Esophagus muscularis mucosa (tissue), 4 donors: ENCODE measurements at regions not wholly inside any gene's neighbourhood (a gene's known extent, or its start where the extent isn't known, plus 50 kb on each side); places are given as distances from the start of the nearest gene placed in this dataset.

Experiments
- DNase-seq: peaks from one replicate; pipeline ENCODE4 v3.0.0-alpha.2; 2017; ENCODE audit errors: extremely low spot score
- H3K27ac ChIP-seq, 4 donors: fragments of 200-600 bp; sonication (generic); replicated peaks in 1 of 4; 1 replicate in 3 of 4; 2 replicates in 1 of 4; pipeline ENCODE4 v1.5.1; 2016 to 2019; ENCODE audit warnings: mild to moderate bottlenecking in 1 of 4
- H3K27me3 ChIP-seq, 4 donors: fragments of 200-600 bp; sonication (generic); one replicate each; pipeline versions ENCODE4 v1.5.1 to v1.6.0; 2016 to 2019
- H3K36me3 ChIP-seq, 4 donors: fragments of 200-600 bp; sonication (generic); one replicate each; pipeline ENCODE4 v1.5.1; 2016 to 2019
- H3K4me1 ChIP-seq, 4 donors: fragments of 200-600 bp; sonication (generic); one replicate each; pipeline ENCODE4 v1.5.1; 2016 to 2019
- H3K4me3 ChIP-seq, 4 donors: fragments of 200-600 bp; sonication (generic); 1 replicate in 2 of 4; 2 replicates in 2 of 4; pipeline ENCODE4 v1.5.1; 2016 to 2019; ENCODE audit warnings: mild to moderate bottlenecking in 4 of 4, moderate library complexity in 1 of 4
- H3K9me3 ChIP-seq, 4 donors: fragments of 200-600 bp; sonication (generic); 1 replicate in 3 of 4; 2 replicates in 1 of 4; pipeline ENCODE4 v1.5.1; 2016 to 2019
- CTCF ChIP-seq, 3 experiments: fragments of 200-600 bp in 2 of 3; fragments of 450-650 bp in 1 of 3; sonication (generic) in 2 of 3; IDR thresholded peaks; one replicate each; pipeline ENCODE4 v1.5.1; 2017 to 2019; ENCODE audit warnings: antibody characterized with exemption in 3 of 3, mild to moderate bottlenecking in 2 of 3, moderate library complexity in 1 of 3
- EP300 ChIP-seq: sonication (generic); formaldehyde crosslinking; IDR thresholded peaks from one replicate; pipeline ENCODE4 v1.6.1; 2017; ENCODE audit warnings: antibody characterized with exemption
- POLR2A ChIP-seq: fragments of 450-650 bp; IDR thresholded peaks from one replicate; pipeline ENCODE4 v1.6.1; 2017; ENCODE audit warnings: antibody characterized with exemption, moderate library complexity, mild to moderate bottlenecking, low read depth
- POLR2AphosphoS5 ChIP-seq, 2 donors: sonication (generic); formaldehyde crosslinking; IDR thresholded peaks; one replicate each; pipeline ENCODE4 v1.6.1; 2017; ENCODE audit warnings: antibody characterized with exemption in 2 of 2
- WGBS: methylation state at CpG from one replicate; pipeline ENCODE4 v1.1.5; 2018; 5-methylcytosine and 5-hydroxymethylcytosine counted together
- intact Hi-C: fragments of 100-400 bp; cut with DNase I; formaldehyde crosslinking; loops from one replicate; pipeline ENCODE4 v1.15.1; 2023

- intact Hi-C loops: no loop called here
- H3K36me3 ChIP-seq: no peaks in the 10 kb centered on the region
- no peak overlapping the region for H3K27ac ChIP-seq
- no peaks in the 10 kb centered on the region for H3K4me1 ChIP-seq
- no peaks in the 10 kb centered on the region for H3K9me3 ChIP-seq
- H3K4me3 ChIP-seq: no peak overlapping the region
- DNase-seq: no peak
- TF ChIP-seq POLR2AphosphoS5 (IDR thresholded peaks at IDR 0.05): no peak
- TF ChIP-seq EP300: no peak
- TF ChIP-seq CTCF (IDR thresholded peaks at IDR 0.05): no peak
- TF ChIP-seq POLR2A: no peak
- H3K27me3 ChIP-seq: no peaks in the 10 kb centered on the region
These were observed 679.8 kb upstream of the SGO1 start for GRCh38 chr3:20865803-20866202.

- WGBS: 83% methylated on average over 4 of the region's 4 CpGs
- Histone ChIP-seq H3K36me3 (no peaks in the 10 kb centered on the region), H3K27ac (no peak overlapping the region), H3K27me3 (no peaks in the 10 kb centered on the region), H3K4me1 (no peaks in the 10 kb centered on the region), H3K4me3 (no peak overlapping the region), H3K9me3 (no peaks in the 10 kb centered on the region)
- intact Hi-C loops: no loop called here
- no peak for TF ChIP-seq EP300
- TF ChIP-seq POLR2A: no peak
- TF ChIP-seq POLR2AphosphoS5 (IDR thresholded peaks at IDR 0.05): no peak
- no peak for TF ChIP-seq CTCF (IDR thresholded peaks at IDR 0.05)
- no peak for DNase-seq
These were observed 675.4 kb upstream of the SGO1 start for GRCh38 chr3:20861454-20861853.

- H3K36me3 ChIP-seq: no peaks in the 10 kb centered on the region
- H3K4me3 ChIP-seq: no peak overlapping the region
- DNase-seq: no peak
- TF ChIP-seq POLR2AphosphoS5 (IDR thresholded peaks at IDR 0.05) (no peak), EP300 (no peak), CTCF (IDR thresholded peaks at IDR 0.05) (no peak), POLR2A (no peak)
- H3K9me3 ChIP-seq: no peaks in the 10 kb centered on the region
- intact Hi-C loops: no loop called here
- H3K27me3 ChIP-seq: no peaks in the 10 kb centered on the region
- 74% methylated on average over 2 of the region's 2 CpGs for WGBS
- no peak overlapping the region for H3K27ac ChIP-seq
- no peaks in the 10 kb centered on the region for H3K4me1 ChIP-seq
These were observed 671.6 kb upstream of the SGO1 start for GRCh38 chr3:20857636-20858035.

GRCh38 chr3:20853890-20854289, 667.9 kb upstream of the SGO1 start:
- TF ChIP-seq POLR2AphosphoS5 (IDR thresholded peaks at IDR 0.05) (no peak), POLR2A (no peak), CTCF (IDR thresholded peaks at IDR 0.05) (no peak), EP300 (no peak)
- H3K27me3 ChIP-seq: no peaks in the 10 kb centered on the region
- no peaks in the 10 kb centered on the region for H3K4me1 ChIP-seq
- no peaks in the 10 kb centered on the region for H3K9me3 ChIP-seq
- no peaks in the 10 kb centered on the region for H3K36me3 ChIP-seq
- no peak overlapping the region for H3K27ac ChIP-seq
- H3K4me3 ChIP-seq: no peak overlapping the region
- DNase-seq: no peak
- intact Hi-C loops: no loop called here
- WGBS: 81% methylated on average over 1 of the region's 1 CpG

- Histone ChIP-seq H3K27ac (no peak overlapping the region), H3K36me3 (no peaks in the 10 kb centered on the region), H3K4me1 (no peaks in the 10 kb centered on the region), H3K9me3 (no peaks in the 10 kb centered on the region), H3K27me3 (no peaks in the 10 kb centered on the region), H3K4me3 (no peak overlapping the region)
- no peak for DNase-seq
- WGBS: 86% methylated on average over 2 of the region's 2 CpGs
- intact Hi-C loops: no loop called here
- TF ChIP-seq POLR2AphosphoS5 (IDR thresholded peaks at IDR 0.05): no peak
- no peak for TF ChIP-seq EP300
- TF ChIP-seq CTCF (IDR thresholded peaks at IDR 0.05): no peak
- TF ChIP-seq POLR2A: no peak
These were observed 666.7 kb upstream of the SGO1 start for GRCh38 chr3:20852712-20853111.
